ENCODE measurements at regions not wholly inside any gene's neighbourhood (a gene's known extent, or its start where the extent isn't known, plus 50 kb on each side); places are given as distances from the start of the nearest gene placed in this dataset.
"Not testable (repeated sequence)": the region's sequence is repeated elsewhere in the genome, so short reads cannot be mapped to it uniquely, and the experiment has no call there.

- FAIRE-seq = no peak
Measured at GRCh38 chr9:34783951-34784487, 74.1 kb upstream of the CCL21 start.

GRCh38 chr9:34782372-34782771, 72.4 kb upstream of the CCL21 start:
- FAIRE-seq = no peak

GRCh38 chr9:34777666-34778065, 67.7 kb upstream of the CCL21 start:
- no peak for FAIRE-seq

GRCh38 chr9:34773955-34774354, 64.0 kb upstream of the CCL21 start:
- FAIRE-seq = no peak

GRCh38 chr9:34773306-34773910, 63.5 kb upstream of the CCL21 start:
- FAIRE-seq = no peak

- FAIRE-seq = no peak
Measured at GRCh38 chr9:34771007-34771406, 61.1 kb upstream of the CCL21 start.

- FAIRE-seq = not testable (repeated sequence)
Measured at GRCh38 chr9:34767087-34767486, 57.2 kb upstream of the CCL21 start.

- FAIRE-seq = not testable (repeated sequence)
Measured at GRCh38 chr9:34760196-34761040, 50.5 kb upstream of the CCL21 start.

Measured in islet of Langerhans (tissue), 1 donor.